GM20431 (cell line): ENCODE measurements at regions not wholly inside any gene's neighbourhood (a gene's known extent, or its start where the extent isn't known, plus 50 kb on each side); places are given as distances from the start of the nearest gene placed in this dataset.

Experiments
- in situ Hi-C: fragments of 300-500 bp; cut with MseI, MboI; formaldehyde crosslinking; loops from one replicate; pipeline ENCODE4 v1.15.0; 2020; ENCODE audit warnings: low sequenced_read_pairs; ENCODE audit not compliant: unreplicated experiment

DNA sequence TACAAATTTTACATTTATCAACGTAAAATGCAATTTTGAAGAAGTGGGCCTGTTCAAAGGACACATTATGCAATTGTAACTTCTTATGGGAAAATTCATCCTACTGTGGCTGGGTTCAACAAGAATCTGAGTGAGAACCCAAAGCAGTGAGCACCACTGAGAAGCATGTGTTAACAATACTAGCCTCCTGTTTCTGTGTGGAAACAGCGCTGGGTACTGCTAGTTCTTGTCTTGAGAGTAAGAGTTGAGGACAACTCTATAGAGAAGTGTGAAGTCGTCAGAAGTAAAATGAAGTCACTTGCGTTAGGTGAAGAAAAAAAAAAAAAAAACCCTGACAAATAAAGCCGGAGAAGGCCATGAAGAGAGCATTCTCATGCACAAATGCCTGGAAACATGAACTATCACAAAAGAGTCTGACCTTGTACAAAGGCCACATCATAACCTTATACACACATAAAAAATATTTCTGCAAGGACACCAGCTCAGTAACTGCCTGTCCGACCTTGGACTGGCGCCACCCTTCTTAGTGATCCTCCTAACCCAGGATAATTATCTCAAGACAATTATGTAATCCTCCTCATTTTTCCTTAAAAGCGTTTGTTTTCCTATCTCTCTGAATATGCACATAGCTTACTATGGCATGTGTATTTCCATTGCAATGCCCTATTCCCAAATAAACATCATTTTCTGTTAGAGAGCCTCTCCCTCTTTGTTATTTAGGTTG lies 554.9 kb downstream of the HTR7 start:
- in situ Hi-C loops: no loop called here

DNA sequence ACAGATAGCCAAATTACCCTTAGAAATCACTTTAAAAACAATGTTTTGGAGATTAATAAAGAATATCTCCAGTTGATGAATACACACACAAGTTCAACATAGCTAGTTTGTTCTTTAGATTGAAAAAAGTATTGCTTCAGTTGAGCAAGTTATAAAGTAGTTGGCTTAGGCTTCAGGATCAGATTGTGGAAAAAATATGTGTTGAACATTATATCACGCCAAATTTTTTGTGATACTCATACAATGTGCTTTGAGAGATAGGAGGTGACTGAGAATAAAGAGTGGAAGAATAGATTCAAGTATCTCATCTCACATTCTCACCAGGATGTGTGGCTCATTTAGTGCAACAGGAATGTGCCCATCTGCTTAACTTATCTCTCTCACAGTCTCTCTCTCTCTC lies 553.3 kb downstream of the HTR7 start:
- in situ Hi-C loops: no loop called here

DNA sequence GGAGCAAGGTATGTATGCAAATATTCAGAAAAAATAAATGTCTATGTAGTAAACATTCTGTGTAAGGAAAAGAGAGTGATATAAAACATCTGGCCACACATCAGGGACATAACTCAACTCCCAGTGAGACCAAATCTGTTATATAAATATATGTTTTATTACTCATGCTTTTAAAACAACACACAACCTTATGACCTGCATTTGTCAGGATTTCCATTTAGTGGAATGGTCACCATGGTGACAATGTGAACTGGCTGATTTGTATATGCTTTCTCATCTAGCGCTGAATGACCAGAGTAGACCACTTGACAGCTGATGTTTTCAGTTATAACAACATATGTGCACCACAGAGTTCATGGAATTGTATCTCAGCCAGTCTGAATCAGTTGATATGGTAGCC lies 551.7 kb downstream of the HTR7 start:
- in situ Hi-C loops: no loop called here

DNA sequence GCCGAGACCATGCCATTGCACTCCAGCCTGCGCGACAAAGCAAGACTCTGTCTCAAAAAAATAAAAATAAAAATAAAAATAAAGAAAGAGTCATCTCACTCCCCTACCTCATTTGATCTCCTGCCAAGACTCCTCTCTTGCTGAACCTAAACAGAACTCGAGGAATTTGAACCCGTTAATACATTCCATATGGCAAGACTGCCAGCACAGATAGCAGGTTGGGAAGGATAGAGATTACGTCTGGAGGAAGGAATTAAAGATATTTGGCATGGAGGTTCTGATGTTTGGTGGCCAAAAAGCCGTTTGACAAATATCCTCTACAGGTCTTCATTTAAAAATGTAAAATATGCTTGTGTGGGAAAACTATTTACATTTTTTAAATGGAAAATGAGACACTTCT lies 549.6 kb downstream of the HTR7 start:
- in situ Hi-C loops: no loop called here

DNA sequence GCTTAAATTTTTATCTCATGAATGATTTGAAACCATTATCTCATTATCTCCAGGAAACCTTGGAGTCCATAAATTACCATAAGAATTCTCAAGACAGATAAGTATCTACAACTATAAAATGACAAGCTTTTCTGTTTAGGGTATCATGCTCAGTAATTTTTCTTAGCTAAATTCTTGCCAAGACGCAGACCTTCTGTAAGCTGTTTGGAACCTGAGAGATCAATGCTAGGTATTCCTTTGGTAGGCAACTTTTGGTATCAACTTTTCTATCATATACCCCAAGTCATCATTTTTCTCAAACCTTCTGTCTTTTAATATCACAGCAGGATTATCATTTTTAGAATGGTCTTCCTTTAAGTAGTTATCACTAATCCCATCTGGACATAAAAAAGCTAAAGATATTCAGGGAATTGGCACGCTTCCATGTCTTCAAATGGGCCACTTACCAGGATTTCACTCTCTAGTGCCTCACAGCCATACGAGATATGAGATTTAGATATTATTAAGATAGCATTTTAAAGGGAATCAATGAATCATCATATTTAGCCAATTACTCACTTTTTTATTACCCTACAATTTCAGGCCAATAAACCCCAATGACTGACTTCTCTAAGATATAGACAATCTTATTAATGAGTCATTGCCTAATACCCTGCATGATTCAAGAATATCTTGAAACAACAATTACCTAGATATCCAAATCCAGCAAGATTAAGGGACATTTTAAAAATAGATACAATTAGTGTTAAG lies 544.1 kb downstream of the HTR7 start:
- in situ Hi-C loops: no loop called here

DNA sequence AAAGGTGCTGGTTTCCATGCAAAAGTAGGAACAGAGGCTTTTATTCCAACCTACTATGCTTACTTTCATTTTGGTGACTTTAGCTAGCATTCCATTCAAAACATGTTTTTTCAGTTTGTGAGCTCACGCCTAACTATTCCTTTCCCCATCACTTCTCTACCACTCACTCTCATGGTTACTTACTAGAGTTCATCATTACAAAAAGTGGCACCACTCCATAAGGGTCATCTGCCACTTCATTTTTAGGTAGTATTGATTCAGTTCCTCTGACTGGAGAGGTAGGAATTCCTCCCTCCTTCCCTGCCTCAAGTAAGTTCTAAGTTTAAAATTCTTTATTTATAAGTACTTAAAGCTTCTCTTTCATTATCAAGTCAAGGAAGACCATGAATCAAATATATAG lies 543.1 kb downstream of the HTR7 start:
- in situ Hi-C loops: no loop called here

DNA sequence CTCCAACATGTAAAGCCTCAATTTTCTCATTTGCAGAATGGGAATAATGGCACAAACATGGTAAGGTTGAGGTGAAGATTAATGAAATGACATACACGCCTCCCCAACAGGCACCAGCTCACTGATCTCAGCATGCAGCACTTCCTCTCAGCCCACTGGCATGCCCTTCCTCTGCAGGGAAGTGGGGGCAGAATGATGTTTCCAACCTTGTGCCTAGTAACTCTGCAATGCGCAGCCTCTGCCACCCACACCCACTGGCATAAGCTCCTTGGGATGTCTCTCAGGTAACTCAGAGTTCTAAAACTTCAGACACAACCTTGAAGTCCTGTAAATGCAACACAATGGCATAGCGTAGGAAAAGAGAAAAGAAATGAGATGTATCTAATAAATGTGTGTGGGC lies 540.7 kb downstream of the HTR7 start:
- in situ Hi-C loops: no loop called here

DNA sequence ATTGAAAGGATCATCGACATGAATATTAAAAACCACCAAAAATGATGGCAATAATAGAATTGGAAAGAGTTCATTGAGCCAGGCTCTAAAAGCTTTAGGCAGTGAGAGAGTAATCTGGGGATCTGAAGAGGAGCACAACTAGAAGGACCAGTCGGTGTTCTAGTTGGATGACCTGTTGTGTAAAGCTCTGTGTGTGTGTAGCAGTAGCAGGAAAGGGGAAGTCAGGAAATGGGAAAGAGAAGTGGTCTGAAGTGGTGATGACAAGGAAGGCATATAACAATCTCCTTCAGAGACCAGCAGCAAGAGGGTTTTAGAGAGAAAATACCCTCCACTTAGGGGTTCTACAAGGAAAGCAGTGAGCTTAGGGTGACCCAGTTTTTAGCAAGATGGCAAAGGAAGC lies 539.2 kb downstream of the HTR7 start:
- in situ Hi-C loops: no loop called here

DNA sequence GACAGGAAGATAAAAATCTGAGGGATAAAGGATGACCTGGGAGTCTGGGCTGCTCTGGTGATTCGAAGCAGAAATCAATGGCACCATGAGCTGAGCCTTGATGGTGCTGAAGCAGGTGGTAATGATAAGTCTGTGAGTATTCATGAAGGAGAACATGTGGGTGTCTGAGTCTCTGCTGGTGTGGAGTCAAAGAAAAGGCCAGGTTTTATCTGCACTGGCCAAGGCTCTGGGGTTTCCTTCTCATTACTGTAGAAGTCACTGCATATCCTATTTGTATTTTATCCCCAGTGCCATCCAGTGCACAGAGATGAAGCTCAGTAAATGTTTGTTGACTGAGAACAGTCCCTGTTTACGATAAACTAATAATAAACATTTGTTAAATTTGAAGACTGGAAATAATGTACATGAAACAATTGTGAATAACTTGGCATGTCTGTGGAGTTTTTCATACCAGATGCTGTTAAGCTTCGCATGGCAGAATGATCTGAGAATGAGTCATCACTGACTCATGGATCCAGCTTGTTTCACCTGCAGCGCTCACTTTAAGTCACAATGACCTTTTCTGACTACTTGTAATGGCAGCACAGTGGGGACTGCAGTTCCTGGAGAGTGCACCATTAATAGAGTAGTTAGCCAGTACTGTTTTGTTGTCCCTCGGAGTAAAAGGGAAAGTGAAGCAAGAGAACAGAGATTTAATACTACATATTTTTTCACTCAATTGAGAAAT lies 538.5 kb downstream of the HTR7 start:
- in situ Hi-C loops: no loop called here

DNA sequence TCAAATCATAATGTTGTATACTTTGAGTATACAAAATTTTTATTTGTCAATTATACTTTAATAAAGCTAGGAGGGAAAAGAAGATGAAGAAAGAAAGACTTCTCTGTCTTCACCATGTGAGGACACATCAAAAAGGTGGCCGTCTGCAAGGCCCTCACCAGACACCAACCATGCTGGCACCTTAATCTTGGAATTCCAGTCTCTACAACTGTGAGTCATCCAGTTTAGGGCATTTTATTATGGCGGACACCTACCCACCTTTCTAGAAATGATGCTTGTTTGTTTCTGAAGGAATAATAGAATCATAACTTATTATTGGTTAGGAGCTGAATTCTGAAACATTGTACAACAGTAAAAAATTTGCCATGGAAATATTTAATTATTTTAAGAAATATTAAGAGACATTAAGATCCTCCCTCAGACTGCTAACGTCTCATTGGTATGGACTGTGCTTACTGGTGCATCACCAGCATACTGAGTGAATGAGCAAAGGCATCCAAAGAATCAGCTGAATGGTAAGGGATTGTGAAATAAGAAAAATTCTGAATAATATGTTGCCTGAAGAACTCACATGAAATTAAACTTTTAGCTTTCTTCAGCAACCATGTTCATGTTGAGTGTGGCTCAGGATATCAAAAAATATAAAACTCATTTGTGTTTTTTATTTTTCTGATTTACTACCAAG lies 536.6 kb downstream of the HTR7 start:
- in situ Hi-C loops: no loop called here

DNA sequence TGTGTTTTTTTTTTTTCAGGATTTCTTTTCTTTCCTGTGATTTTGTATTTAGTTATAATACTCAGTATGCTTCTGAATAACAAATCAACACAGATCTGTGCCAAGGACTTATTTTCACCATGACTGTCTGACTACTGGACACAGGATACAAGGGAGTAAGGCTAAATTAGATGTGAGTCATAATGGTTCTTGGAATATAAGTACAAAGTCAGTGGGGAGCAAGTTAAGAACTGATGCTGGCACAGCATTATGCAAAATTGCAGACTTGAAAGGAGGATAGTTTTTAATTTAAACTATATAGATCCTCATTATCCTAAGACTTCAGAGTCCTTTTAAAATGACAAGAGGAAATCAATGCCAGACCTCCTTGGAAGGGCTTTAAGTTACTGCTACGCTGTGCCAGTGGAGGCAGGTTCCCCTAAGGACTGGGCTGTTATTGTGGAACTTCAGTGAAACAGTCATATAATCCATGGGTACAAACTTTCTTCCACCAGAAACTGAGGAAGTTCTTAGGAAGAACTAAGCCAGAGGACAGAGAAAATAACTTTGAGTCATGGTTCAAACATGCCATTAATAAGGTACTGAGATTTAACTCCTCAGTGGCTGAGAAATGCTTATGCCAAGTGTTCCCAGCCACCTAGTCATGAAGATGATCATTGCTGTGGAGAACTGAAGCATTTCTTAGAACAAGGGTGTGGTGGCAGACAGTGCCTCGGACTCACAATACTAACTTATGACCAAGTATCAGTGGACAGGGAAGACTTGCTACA lies 531.2 kb downstream of the HTR7 start:
- in situ Hi-C loops: no loop called here

DNA sequence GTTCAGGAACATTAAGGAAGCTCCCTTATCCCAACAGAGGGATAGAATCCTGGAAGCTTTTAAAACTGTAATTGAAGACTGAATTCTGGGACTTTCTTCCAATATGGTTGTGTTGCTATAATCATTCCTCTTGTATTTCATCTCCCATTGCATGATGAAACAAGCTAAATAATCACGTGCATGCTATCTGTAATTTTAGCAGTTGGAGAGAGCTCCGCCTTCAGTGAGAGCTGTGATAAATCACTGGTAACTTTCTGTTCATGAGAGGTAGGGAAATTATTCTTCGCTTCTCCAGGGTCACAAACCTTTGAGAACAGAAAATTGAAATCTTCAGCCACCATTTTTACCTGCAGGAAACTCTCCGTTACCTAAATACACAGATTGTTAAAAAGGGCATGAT lies 530.2 kb downstream of the HTR7 start:
- in situ Hi-C loops: no loop called here

DNA sequence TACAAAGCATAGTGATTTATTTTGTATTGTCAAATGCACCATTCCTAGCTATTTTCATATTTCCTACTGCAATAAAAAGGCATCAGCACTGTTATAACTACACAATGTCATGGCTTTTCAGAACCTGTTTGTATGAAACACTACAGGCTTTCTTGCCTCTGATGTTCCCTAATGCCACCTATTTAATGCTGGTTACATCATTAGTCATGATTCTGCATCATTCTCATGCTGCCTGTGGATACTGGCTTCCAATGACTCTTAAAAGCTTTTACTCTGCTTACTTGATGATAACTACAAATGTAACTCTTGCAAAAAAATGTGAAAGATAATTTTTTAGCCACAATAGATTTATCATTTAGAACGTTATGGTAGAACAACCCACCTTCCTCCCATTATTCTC lies 529.4 kb downstream of the HTR7 start:
- in situ Hi-C loops: no loop called here

DNA sequence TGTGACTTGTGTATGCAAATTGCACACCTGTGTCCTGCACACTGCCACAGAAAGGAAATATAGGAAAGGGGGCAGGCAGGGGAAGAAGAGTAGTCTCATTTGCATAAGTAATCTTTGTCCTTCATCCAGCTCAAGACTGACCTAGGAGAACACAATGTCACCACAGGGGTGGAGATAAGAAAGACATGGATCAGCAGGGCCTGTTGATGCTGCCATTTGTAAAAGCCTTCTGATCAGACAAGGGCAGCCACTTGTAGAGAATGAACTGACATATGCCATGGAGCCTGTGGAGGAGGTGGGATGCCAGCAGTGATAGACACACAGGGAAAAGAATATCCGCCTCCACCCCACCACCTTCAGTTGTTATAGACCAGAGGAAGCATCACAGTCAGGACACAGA lies 528.9 kb downstream of the HTR7 start:
- in situ Hi-C loops: no loop called here

DNA sequence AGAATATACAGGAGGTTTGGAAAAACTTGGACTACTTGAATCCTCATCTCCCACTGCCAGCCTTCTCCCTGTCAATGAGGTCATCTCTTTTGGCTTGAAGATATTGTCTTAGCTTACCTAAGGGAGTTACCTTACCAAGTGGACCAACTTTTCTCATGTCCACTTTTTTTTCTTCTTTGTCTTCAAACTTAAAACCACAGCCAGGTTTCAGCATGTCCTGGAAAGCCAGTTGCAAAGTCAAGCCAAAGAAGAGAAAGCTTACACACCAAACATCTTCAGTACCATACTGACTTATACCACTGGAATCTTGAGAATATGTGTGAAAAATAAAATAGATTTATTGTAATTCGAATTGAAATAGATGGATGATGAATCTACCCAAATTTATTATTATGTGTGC lies 520.5 kb downstream of the HTR7 start:
- in situ Hi-C loops: no loop called here

DNA sequence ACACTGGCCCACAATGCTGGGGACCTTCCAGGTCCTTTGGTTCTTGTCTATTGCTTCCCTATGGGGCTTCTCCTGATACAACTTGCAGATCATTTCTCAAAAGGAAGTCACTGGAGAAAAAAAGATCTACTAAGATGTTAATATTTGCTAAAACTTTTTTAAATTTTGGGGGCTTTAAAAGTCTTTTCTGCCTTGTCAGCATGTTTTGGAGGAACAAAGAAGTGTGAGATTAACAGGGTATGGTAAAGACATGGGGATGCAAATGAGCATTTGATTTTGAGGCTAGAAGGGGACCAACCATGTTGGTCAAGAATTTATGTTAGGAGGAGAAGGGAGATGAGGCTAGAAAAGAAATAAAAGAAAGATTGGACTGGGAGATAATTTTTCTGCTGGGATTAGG lies 515.4 kb downstream of the HTR7 start:
- in situ Hi-C loops: no loop called here

DNA sequence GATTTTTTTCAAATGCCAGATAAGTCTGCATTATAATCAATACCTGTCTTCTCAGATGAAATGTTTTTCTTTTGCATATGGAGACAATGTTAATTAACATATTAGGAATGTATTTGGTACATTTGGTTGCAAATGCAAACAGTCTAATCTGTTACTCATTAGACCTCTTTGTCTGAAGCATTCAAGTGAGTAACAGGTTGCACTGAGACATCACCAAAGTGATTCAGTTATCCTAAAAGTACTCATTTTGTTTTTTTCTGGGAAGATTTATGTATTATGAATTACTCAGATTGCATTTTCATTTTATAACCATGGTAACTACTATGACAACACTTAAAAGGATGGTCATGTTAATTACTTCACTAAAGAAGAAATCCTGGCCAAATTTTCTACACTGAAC lies 513.6 kb downstream of the HTR7 start:
- in situ Hi-C loops: no loop called here

DNA sequence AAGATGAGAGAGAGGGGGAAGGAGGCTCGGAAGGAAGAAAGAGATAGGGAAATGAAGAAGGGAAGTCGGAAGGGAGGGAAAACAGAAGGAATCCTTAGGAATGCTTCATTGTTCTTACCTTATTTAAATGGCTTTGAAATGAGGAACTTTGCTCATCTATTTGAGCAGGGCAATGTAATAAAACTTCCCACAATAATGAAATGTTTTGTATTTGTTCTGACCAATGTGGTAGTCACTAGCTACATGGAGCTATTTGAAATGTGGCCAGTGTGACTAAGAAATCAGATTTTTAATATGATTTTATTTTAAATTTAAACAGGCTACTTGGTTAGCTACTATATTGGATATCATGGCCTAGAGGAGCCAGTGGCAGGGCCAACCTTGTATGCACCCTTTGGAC lies 510.6 kb downstream of the HTR7 start:
- in situ Hi-C loops: no loop called here

DNA sequence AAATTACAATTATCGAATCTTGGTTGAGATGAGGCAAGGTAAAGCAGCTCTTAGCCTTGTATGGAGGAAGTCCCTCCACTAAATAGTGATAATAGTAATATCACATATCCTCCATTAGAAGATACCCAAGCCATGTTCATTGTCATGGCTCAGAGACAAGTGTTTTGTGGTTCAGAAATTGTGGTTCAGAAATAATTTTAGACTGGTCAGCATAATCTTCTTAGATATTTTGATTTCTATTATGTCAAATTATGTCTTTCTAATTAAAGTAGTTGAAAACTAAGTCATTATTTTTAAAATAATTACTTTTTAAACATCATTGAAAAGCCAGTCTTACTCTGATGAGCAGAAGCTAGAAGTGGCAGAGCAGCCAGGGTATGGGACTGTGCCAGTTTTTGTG lies 507.7 kb downstream of the HTR7 start:
- in situ Hi-C loops: no loop called here

DNA sequence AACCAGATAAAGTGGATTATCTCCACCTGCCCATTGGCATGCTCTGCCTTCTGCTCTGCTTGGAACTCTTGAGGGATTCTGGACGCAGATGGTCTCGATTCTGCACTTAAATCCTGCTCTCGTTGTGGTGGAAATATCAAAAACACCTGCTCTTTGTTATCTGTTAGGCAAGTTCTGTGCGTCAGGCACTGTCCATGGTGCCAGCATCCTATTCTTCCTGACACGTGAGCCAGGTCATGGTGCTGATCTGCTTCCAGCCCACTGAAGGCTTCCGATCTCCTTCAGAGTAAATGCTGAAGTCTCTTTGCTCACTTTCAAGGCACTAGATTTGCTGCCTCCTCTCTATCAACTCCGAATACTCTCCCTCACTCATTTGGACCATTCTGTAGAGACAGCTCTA lies 505.6 kb downstream of the HTR7 start:
- in situ Hi-C loops: no loop called here
